ENCODE measurements at regions not wholly inside any gene's neighbourhood (a gene's known extent, or its start where the extent isn't known, plus 50 kb on each side); places are given as distances from the start of the nearest gene placed in this dataset.

GRCh38 chr5:136600306-136600705 lies 235.0 kb upstream of the TRPC7 start:
- Histone ChIP-seq H2BK5ac (ENCODE audit: low read depth, low read length, poor library complexity, severe bottlenecking) (no peak overlapping the region), H2AK9ac (replicated peaks; ENCODE audit: low read depth, low read length, poor library complexity) (no peak overlapping the region), H4K5ac (ENCODE audit: low read depth, low read length) (no peak overlapping the region), H2AFZ (replicated peaks; ENCODE audit: low read length, poor library complexity) (no peak overlapping the region), H4K91ac (ENCODE audit: insufficient read depth, low read depth, low read length) (no peak overlapping the region), H3K14ac (replicated peaks; ENCODE audit: low read depth, low read length) (no peak overlapping the region), H3K79me1 (ENCODE audit: low read depth in 1 of 2, low read length in 2 of 2) (no peaks in the 10 kb centered on the region), H3K9ac (ENCODE audit: low read depth, low read length) (no peak overlapping the region), H3K9me1 (ENCODE audit: insufficient read depth, low read length) (no peaks in the 10 kb centered on the region), H3K4me2 (ENCODE audit: low read depth, low read length) (no peak overlapping the region), H3K27me3 (ENCODE audit: control insufficient read depth, insufficient read depth, low read length) (no peaks in the 10 kb centered on the region), H3K23ac (ENCODE audit: low read depth, low read length) (no peak overlapping the region), H2BK15ac (ENCODE audit: low read depth, low read length) (no peak overlapping the region), H3K18ac (ENCODE audit: low read depth, low read length) (no peak overlapping the region), H4K8ac (ENCODE audit: low read depth in 2 of 2, low read length in 2 of 2) (no peak overlapping the region), H3K4ac (ENCODE audit: low read depth, low read length) (no peak overlapping the region), H2AK5ac (ENCODE audit: low read depth, low read length) (no peak overlapping the region), H3K56ac (ENCODE audit: extremely low read depth, insufficient read depth, low read length) (no peak overlapping the region), H3K4me1 (ENCODE audit: control insufficient read depth, insufficient read depth, low read length) (no peaks in the 10 kb centered on the region), H3K9me3 (ENCODE audit: control insufficient read depth, insufficient read depth, low read length) (no peaks in the 10 kb centered on the region; the same call in 1 of the 2 replicates), H3K4me3 (ENCODE audit: insufficient read depth, low read depth, low read length) (no peak overlapping the region), H3K36me3 (ENCODE audit: control insufficient read depth, insufficient read depth, low read length) (no peaks in the 10 kb centered on the region), H2BK120ac (ENCODE audit: low read depth, low read length) (no peak overlapping the region), H4K20me1 (ENCODE audit: insufficient read depth, low read length) (no peaks in the 10 kb centered on the region), H2BK20ac (ENCODE audit: low read depth, low read length) (no peak overlapping the region), H3K27ac (ENCODE audit: insufficient read depth, low read length) (no peak overlapping the region)
- dilution Hi-C loops (cut with HindIII; ENCODE audit: low sequenced_read_pairs, unreplicated experiment) (no loop called here), in situ Hi-C loops (cut with MboI; ENCODE audit: low sequenced_read_pairs) (no loop called here), intact Hi-C loops (cut with micrococcal nuclease) (no loop called here)
- TF ChIP-seq NFE2L2 (IDR thresholded peaks at IDR 0.05; ENCODE audit: low read depth, low read length) (no peak), RFX5 (IDR thresholded peaks at IDR 0.05; ENCODE audit: low read depth, low read length) (no peak), CEBPB (IDR thresholded peaks at IDR 0.05; ENCODE audit: low read depth, low read length) (no peak), FOS (IDR thresholded peaks at IDR 0.05; ENCODE audit: low read depth, low read length) (no peak), SMC3 (IDR thresholded peaks at IDR 0.05; ENCODE audit: low read depth, low read length) (no peak), CHD1 (IDR thresholded peaks at IDR 0.05; ENCODE audit: low read depth, low read length) (no peak), RCOR1 (IDR thresholded peaks at IDR 0.05; ENCODE audit: insufficient replicate concordance, low read length) (no peak), POLR2A (IDR thresholded peaks at IDR 0.05; ENCODE audit: low read depth, low read length) (no peak)
- CTCF ChIA-PET: no interaction called here
- no TSS peak for BruUV-seq (replicated peaks)
- POLR2A ChIA-PET (ENCODE audit: unreplicated experiment): no interaction called here
- ATAC-seq (ENCODE audit: low read depth): no peak
- WGBS, 2 experiments (ENCODE audit: extremely low coverage in 2 of 2, insufficient read length in 1 of 2): no CpG with 5 or more reads among the region's 1 CpG
- no peak for DNase-seq

Measured in IMR-90 (cell line).